SU-DHL-6 (cell line): ENCODE measurements at regions not wholly inside any gene's neighbourhood (a gene's known extent, or its start where the extent isn't known, plus 50 kb on each side); places are given as distances from the start of the nearest gene placed in this dataset.

Source experiments
- H2AFZ ChIP-seq: fragments of 200-600 bp; sonication (generic); 2 replicates; pipeline ENCODE4 v1.6.1; 2014; ENCODE audit warnings: low read depth, mild to moderate bottlenecking, moderate library complexity, mixed read lengths, antibody characterized with exemption, low read length; ENCODE audit not compliant: severe bottlenecking
- H3F3A ChIP-seq: fragments of 200-600 bp; shearing (Covaris generic); 2 replicates; pipeline ENCODE4 v1.6.0; 2016; ENCODE audit warnings: antibody characterized with exemption, mild to moderate bottlenecking; ENCODE audit not compliant: insufficient read depth
- H3K27ac ChIP-seq: fragments of 200-600 bp; sonication (generic); 2 replicates; pipeline ENCODE4 v1.5.1; 2016; ENCODE audit warnings: low read depth, mild to moderate bottlenecking, low read length, moderate library complexity, mixed read lengths
- H3K27me3 ChIP-seq: fragments of 200-600 bp; sonication (generic), shearing (Covaris generic); 2 replicates; pipeline ENCODE4 v1.6.0; 2014; ENCODE audit warnings: mild to moderate bottlenecking, low read length
- H3K36me3 ChIP-seq: fragments of 200-600 bp; sonication (generic); 2 replicates; pipeline ENCODE4 v1.6.1; 2014; ENCODE audit warnings: mild to moderate bottlenecking, low read length, mixed read lengths
- H3K4me2 ChIP-seq: fragments of 300-600, 200-600 bp; shearing (Covaris generic), sonication (generic); 2 replicates; pipeline ENCODE4 v1.6.0; 2014; ENCODE audit warnings: low read length, low read depth, mild to moderate bottlenecking; ENCODE audit not compliant: poor library complexity, severe bottlenecking
- H3K4me3 ChIP-seq: fragments of 200-600 bp; sonication (generic); 2 replicates; pipeline ENCODE4 v1.5.1; 2014; ENCODE audit warnings: antibody characterized with exemption, low read length, mild to moderate bottlenecking, mixed read lengths; ENCODE audit not compliant: insufficient read depth, poor library complexity, severe bottlenecking
- H3K79me2 ChIP-seq: fragments of 200-600 bp; sonication (generic); 2 replicates; pipeline ENCODE4 v1.6.1; 2014; ENCODE audit warnings: mild to moderate bottlenecking, low read length, moderate library complexity; ENCODE audit not compliant: insufficient read depth
- H3K9ac ChIP-seq: fragments of 200-600 bp; sonication (generic); 2 replicates; pipeline ENCODE4 v1.7.0; 2014; ENCODE audit warnings: mild to moderate bottlenecking, low read length
- H3K9me2 ChIP-seq: fragments of 200-600 bp; sonication (generic); replicated peaks from 2 replicates; pipeline ENCODE4 v1.6.1; 2014; ENCODE audit warnings: low read length; ENCODE audit not compliant: insufficient read depth
- H3K9me3 ChIP-seq: fragments of 200-600 bp; sonication (generic); 2 replicates; pipeline ENCODE4 v1.6.1; 2014; ENCODE audit warnings: low read length, mixed read lengths; ENCODE audit not compliant: insufficient read depth
- H4K20me1 ChIP-seq: fragments of 200-600 bp; sonication (generic); 2 replicates; pipeline ENCODE4 v1.6.1; 2014; ENCODE audit warnings: low read depth, mild to moderate bottlenecking, antibody characterized with exemption, low read length, moderate library complexity, mixed read lengths
- EZH2phosphoT487 ChIP-seq: fragments of 200-600 bp; sonication (generic), shearing (Covaris generic); conservative IDR thresholded peaks from 2 replicates; pipeline ENCODE4 v1.6.1; 2018; ENCODE audit warnings: mild to moderate bottlenecking, antibody characterized with exemption, low read length, moderate library complexity, mixed read lengths
- TF ChIP-seq, protein P1 (sequence below): fragments of 200-600 bp; sonication (generic); IDR thresholded peaks from one replicate; pipeline ENCODE4 v1.5.1; 2017; ENCODE audit warnings: antibody characterized with exemption, mild to moderate bottlenecking, low read length, moderate library complexity; ENCODE audit not compliant: insufficient read depth, poor library complexity, severe bottlenecking

DNA sequence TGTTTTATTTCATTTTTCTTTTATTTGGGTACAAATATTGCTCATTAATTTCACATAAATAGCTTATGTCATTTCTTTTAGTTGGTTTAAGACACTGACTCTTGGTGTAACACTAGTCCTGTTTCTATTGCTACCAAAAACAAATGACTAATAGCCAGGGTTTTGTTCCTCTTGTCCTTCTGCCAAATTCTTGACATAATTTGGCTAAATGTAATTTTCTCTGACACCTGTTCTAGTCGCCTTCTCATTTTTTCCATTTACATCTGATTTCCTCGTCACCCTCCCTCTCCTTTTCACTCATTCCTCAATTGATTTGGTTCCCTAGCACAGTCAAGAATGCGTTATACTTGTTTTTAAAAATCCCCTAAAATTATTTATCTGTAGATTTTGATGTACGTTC, 1718.7 kb downstream of the EFNB2 start:
- Histone ChIP-seq H3K4me3 (no peak overlapping the region), H3K27ac (no peak overlapping the region), H2AFZ (no peak overlapping the region), H3K9ac (no peak overlapping the region), H3K4me2 (no peak overlapping the region), H3F3A (no peaks in the 10 kb centered on the region), H4K20me1 (no peaks in the 10 kb centered on the region), H3K27me3 (no peaks in the 10 kb centered on the region), H3K36me3 (no peaks in the 10 kb centered on the region), H3K79me2 (no peaks in the 10 kb centered on the region), H3K9me3 (no peaks in the 10 kb centered on the region), H3K9me2 (no peaks in the 10 kb centered on the region)
- TF ChIP-seq, protein P1, sequence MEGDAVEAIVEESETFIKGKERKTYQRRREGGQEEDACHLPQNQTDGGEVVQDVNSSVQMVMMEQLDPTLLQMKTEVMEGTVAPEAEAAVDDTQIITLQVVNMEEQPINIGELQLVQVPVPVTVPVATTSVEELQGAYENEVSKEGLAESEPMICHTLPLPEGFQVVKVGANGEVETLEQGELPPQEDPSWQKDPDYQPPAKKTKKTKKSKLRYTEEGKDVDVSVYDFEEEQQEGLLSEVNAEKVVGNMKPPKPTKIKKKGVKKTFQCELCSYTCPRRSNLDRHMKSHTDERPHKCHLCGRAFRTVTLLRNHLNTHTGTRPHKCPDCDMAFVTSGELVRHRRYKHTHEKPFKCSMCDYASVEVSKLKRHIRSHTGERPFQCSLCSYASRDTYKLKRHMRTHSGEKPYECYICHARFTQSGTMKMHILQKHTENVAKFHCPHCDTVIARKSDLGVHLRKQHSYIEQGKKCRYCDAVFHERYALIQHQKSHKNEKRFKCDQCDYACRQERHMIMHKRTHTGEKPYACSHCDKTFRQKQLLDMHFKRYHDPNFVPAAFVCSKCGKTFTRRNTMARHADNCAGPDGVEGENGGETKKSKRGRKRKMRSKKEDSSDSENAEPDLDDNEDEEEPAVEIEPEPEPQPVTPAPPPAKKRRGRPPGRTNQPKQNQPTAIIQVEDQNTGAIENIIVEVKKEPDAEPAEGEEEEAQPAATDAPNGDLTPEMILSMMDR: no peak
- TF ChIP-seq EZH2phosphoT487: no peak

DNA sequence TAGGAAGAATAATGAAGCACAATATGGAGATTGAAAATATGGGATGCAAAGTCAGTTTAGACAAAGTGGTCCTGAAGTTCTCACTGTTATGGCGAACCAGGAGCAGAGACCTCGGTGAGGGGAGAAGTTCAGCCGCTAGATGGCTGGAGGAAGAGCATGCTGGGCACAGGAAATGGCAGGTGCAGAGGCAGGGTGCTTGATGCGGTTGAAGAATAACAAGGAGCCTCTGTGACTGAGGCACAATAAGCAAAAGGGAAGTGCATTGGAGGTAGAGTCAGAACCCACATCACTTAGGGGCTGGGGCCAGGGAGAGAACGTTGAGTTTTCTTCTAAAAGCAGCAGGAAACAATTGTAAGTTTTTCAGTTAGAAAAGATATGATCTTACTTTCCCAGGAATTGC, 1725.2 kb downstream of the EFNB2 start:
- no peaks in the 10 kb centered on the region for H3K27me3 ChIP-seq
- no peak overlapping the region for H2AFZ ChIP-seq
- H3K27ac ChIP-seq: no peak overlapping the region
- H3K36me3 ChIP-seq: no peaks in the 10 kb centered on the region
- no peaks in the 10 kb centered on the region for H3F3A ChIP-seq
- no peaks in the 10 kb centered on the region for H3K79me2 ChIP-seq
- H3K9me2 ChIP-seq: no peaks in the 10 kb centered on the region
- no peak for TF ChIP-seq EZH2phosphoT487
- TF ChIP-seq, protein P1: no peak
- H3K9ac ChIP-seq: no peak overlapping the region
- H3K4me2 ChIP-seq: no peak overlapping the region
- no peaks in the 10 kb centered on the region for H4K20me1 ChIP-seq
- H3K4me3 ChIP-seq: no peak overlapping the region
- no peaks in the 10 kb centered on the region for H3K9me3 ChIP-seq

DNA sequence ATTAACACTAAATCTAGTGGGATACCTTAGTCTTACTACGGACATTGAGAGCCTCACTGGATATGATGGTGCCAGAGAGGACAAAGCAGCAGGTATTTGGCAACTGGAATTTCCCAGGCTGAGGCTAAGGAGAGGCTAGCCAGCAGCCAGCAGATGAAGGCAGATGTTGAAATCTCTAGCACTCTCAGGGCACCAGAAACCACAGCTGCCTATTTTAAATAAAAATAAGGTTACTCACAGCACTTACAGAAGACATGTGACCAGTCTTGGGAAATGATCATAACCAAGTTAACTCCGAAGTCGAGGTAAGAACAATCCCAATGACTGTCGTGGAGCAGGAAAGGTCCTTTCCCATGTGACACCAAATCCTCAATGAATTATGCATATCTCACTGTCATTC, 1726.0 kb downstream of the EFNB2 start:
- Histone ChIP-seq H2AFZ (no peak overlapping the region), H3K27ac (no peak overlapping the region), H3K9ac (no peak overlapping the region), H3K4me2 (no peak overlapping the region), H3K4me3 (no peak overlapping the region), H3K9me2 (no peaks in the 10 kb centered on the region), H3K9me3 (no peaks in the 10 kb centered on the region), H3F3A (no peaks in the 10 kb centered on the region), H3K27me3 (no peaks in the 10 kb centered on the region), H3K36me3 (no peaks in the 10 kb centered on the region), H4K20me1 (no peaks in the 10 kb centered on the region), H3K79me2 (no peaks in the 10 kb centered on the region)
- TF ChIP-seq EZH2phosphoT487: no peak
- TF ChIP-seq, protein P1: no peak

DNA sequence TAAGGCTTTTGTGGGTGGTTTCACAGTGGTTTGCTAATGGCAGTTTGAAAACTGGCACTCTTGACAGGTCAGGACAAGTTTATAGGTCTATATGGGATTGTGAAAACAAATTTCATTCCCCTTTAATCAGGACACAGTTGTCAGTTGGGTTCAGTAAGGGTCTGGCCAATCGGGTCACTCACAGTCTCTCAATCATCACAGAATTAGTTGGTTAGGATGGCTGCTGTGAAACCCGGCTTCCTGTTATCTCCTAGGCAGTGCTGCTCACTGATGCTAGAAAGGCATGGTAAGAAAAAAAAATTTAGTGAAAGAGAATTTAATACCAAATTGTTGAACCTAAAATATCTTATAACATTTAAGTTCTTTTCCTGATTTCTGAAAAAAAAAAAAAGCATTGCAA, 1730.1 kb downstream of the EFNB2 start:
- TF ChIP-seq, protein P1: no peak
- no peak for TF ChIP-seq EZH2phosphoT487
- no peaks in the 10 kb centered on the region for H3K79me2 ChIP-seq
- no peak overlapping the region for H2AFZ ChIP-seq

More for the DNA sequence above, 1730.1 kb downstream of the EFNB2 start:
- no peaks in the 10 kb centered on the region for H3K9me2 ChIP-seq
- no peak overlapping the region for H3K4me2 ChIP-seq
- H4K20me1 ChIP-seq: no peaks in the 10 kb centered on the region
- H3K36me3 ChIP-seq: no peaks in the 10 kb centered on the region
- no peaks in the 10 kb centered on the region for H3F3A ChIP-seq
- H3K4me3 ChIP-seq: no peak overlapping the region
- H3K9me3 ChIP-seq: no peaks in the 10 kb centered on the region
- H3K27ac ChIP-seq: no peak overlapping the region
- H3K9ac ChIP-seq: no peak overlapping the region
- H3K27me3 ChIP-seq: no peaks in the 10 kb centered on the region
